OCI-LY3 (cell line): ENCODE measurements at regions not wholly inside any gene's neighbourhood (a gene's known extent, or its start where the extent isn't known, plus 50 kb on each side); places are given as distances from the start of the nearest gene placed in this dataset.

Source experiments
- H2AFZ ChIP-seq: fragments of 200-600, 300-600 bp; shearing (Covaris generic); 2 replicates; pipeline ENCODE4 v1.6.0; 2014; ENCODE audit warnings: antibody characterized with exemption, low read depth, low read length
- H3K27ac ChIP-seq: fragments of 200-600, 300-600 bp; sonication (generic); 2 replicates; pipeline ENCODE4 v1.5.1; 2014; ENCODE audit warnings: mild to moderate bottlenecking, low read length, moderate library complexity, mixed read lengths
- H3K27me3 ChIP-seq: fragments of 200-600, 300-600 bp; sonication (generic); 2 replicates; pipeline ENCODE4 v1.6.1; 2014; ENCODE audit warnings: low read depth, low read length, mixed read lengths
- H3K36me3 ChIP-seq: fragments of 200-600, 300-600 bp; sonication (generic); replicated peaks from 2 replicates; pipeline ENCODE3; 2014; ENCODE audit warnings: low read depth, low read length, mixed read lengths
- H3K4me1 ChIP-seq: fragments of 300-600, 200-600 bp; sonication (generic); 2 replicates; pipeline ENCODE4 v1.6.1; 2014; ENCODE audit warnings: low read length, mixed read lengths
- H3K4me2 ChIP-seq: fragments of 200-600, 300-600 bp; sonication (generic); 2 replicates; pipeline ENCODE4 v1.6.1; 2014; ENCODE audit warnings: low read length, mixed read lengths
- H3K4me3 ChIP-seq: fragments of 300-600, 200-600 bp; sonication (generic); 2 replicates; pipeline ENCODE4 v1.5.1; 2014; ENCODE audit warnings: antibody characterized with exemption, mild to moderate bottlenecking, low read length, moderate library complexity
- H3K79me2 ChIP-seq: fragments of 300-600, 200-600 bp; shearing (Covaris generic); 2 replicates; pipeline ENCODE4 v1.6.1; 2014; ENCODE audit warnings: mild to moderate bottlenecking, low read length, mixed read lengths
- H3K9ac ChIP-seq: fragments of 300-600, 200-600 bp; shearing (Covaris generic); 2 replicates; pipeline ENCODE4 v1.6.0; 2014; ENCODE audit warnings: mild to moderate bottlenecking, low read length, moderate library complexity
- H3K9me3 ChIP-seq: fragments of 200-600, 300-600 bp; shearing (Covaris generic); 2 replicates; pipeline ENCODE4 v1.6.1; 2014; ENCODE audit warnings: low read length, mixed read lengths; ENCODE audit not compliant: insufficient read depth
- H4K20me1 ChIP-seq: fragments of 200-600, 300-600 bp; sonication (generic); 2 replicates; pipeline ENCODE4 v1.6.1; 2016; ENCODE audit warnings: low read length, mixed read lengths; ENCODE audit not compliant: insufficient read depth
- CTCF ChIP-seq: fragments of 200-600, 300-600 bp; sonication (generic); IDR thresholded peaks from 2 replicates; pipeline ENCODE4 v1.5.1; 2014; ENCODE audit warnings: antibody characterized with exemption, low read length, low read depth
- EZH2phosphoT487 ChIP-seq: fragments of 200-600 bp; shearing (Covaris generic); IDR thresholded peaks from 2 replicates; pipeline ENCODE4 v1.6.1; 2018; ENCODE audit warnings: antibody characterized with exemption, mixed run types, low read depth

DNA sequence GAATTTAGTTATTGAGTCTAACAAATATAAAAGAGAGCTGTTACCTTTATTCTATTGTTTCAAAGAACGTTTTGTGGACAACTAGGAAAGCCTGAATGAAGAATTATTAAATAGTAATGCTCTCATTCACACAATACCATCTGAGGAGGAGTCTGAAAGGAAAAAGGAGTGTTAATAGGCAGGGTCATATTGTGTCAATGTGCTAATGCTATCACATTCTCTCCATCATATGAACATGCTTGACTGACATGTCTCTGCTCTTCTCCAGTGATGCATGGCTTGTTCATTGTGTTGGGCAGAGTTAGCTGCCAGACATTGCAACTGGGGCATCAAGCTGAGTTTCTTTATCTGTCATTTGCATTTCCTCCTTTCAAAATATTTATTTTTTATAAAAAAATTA, 1578.0 kb downstream of the MAT2B start:
- no peaks in the 10 kb centered on the region for H3K9me3 ChIP-seq
- H3K27me3 ChIP-seq: no peaks in the 10 kb centered on the region
- TF ChIP-seq EZH2phosphoT487 (no peak), CTCF (no peak)

GRCh38 chr5:165086465-165086864, 1581.0 kb downstream of the MAT2B start:
- Histone ChIP-seq H3K4me1 (no peaks in the 10 kb centered on the region), H4K20me1 (no peaks in the 10 kb centered on the region), H3K9me3 (no peaks in the 10 kb centered on the region), H2AFZ (no peak overlapping the region), H3K27ac (no peak overlapping the region), H3K4me2 (no peak overlapping the region), H3K36me3 (no peaks in the 10 kb centered on the region), H3K4me3 (no peak overlapping the region), H3K79me2 (no peaks in the 10 kb centered on the region), H3K9ac (no peak overlapping the region), H3K27me3 (no peaks in the 10 kb centered on the region)
- TF ChIP-seq CTCF (no peak), EZH2phosphoT487 (no peak)

More for the DNA sequence above, 1578.0 kb downstream of the MAT2B start:
- H3K27ac ChIP-seq: no peak overlapping the region
- H3K36me3 ChIP-seq: no peaks in the 10 kb centered on the region
- H4K20me1 ChIP-seq: no peaks in the 10 kb centered on the region
- H2AFZ ChIP-seq: no peak overlapping the region
- no peaks in the 10 kb centered on the region for H3K79me2 ChIP-seq
- no peak overlapping the region for H3K4me3 ChIP-seq
- no peak overlapping the region for H3K9ac ChIP-seq
- H3K4me1 ChIP-seq: no peaks in the 10 kb centered on the region
- no peak overlapping the region for H3K4me2 ChIP-seq

DNA sequence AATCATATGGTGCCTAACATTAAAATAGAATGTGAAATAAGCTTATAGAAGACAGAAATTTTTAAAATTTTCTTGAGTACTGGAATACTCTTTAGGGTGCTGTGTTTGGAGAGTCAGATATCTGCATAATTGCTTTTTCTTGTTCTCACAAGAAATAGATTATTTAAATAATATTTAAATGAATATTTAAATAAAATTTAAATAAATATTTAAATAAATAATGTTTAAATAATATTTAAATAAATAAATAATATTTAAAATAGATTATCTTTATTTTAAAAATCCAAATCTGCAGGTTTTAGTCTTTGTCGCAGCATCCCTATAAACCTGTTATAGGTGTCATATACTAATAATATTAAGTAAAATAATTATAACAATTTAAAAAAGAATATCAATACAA, 1589.4 kb downstream of the MAT2B start:
- H3K4me3 ChIP-seq: no peak overlapping the region
- H3K9ac ChIP-seq: no peak overlapping the region
- H2AFZ ChIP-seq: no peak overlapping the region
- TF ChIP-seq CTCF (no peak), EZH2phosphoT487 (no peak)
- H4K20me1 ChIP-seq: no peaks in the 10 kb centered on the region
- H3K9me3 ChIP-seq: no peaks in the 10 kb centered on the region
- H3K4me1 ChIP-seq: no peaks in the 10 kb centered on the region
- no peaks in the 10 kb centered on the region for H3K36me3 ChIP-seq
- no peaks in the 10 kb centered on the region for H3K79me2 ChIP-seq
- no peak overlapping the region for H3K27ac ChIP-seq
- H3K27me3 ChIP-seq: no peaks in the 10 kb centered on the region
- no peak overlapping the region for H3K4me2 ChIP-seq

DNA sequence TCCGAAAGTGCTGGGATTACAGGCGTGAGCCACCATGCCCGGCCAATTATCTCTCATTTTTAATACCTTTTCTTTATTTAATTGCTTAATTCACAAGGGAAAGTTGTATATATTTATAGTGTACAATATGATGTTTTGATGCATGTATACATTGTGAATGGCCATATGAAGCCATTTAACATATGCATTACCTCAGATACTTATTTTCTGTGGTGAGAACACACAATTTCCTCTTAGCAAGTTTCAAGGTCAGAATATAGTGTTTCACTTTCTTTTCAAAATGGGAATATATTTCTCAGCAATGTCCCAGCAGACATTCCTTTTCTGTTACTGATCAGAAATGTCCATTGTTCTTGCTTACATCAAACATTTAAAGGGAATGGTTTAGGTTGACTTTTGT, 1596.3 kb downstream of the MAT2B start:
- Histone ChIP-seq H3K27ac (no peak overlapping the region), H3K9ac (no peak overlapping the region), H3K4me3 (no peak overlapping the region), H2AFZ (no peak overlapping the region), H3K4me2 (no peak overlapping the region), H3K79me2 (no peaks in the 10 kb centered on the region), H3K36me3 (no peaks in the 10 kb centered on the region), H3K9me3 (no peaks in the 10 kb centered on the region), H4K20me1 (no peaks in the 10 kb centered on the region), H3K4me1 (no peaks in the 10 kb centered on the region), H3K27me3 (no peaks in the 10 kb centered on the region)
- TF ChIP-seq EZH2phosphoT487: no peak
- TF ChIP-seq CTCF: no peak
